GM23248 (cell line): ENCODE measurements at regions not wholly inside any gene's neighbourhood (a gene's known extent, or its start where the extent isn't known, plus 50 kb on each side); places are given as distances from the start of the nearest gene placed in this dataset.

Source experiments
- EZH2 ChIP-seq: fragments of 200-600 bp; sonication (generic); IDR thresholded peaks from 2 replicates; pipeline ENCODE4 v1.6.1; 2018; ENCODE audit warnings: antibody characterized with exemption, mild to moderate bottlenecking; ENCODE audit not compliant: insufficient read depth, poor library complexity, severe bottlenecking
- EZH2phosphoT487 ChIP-seq: fragments of 200-600 bp; sonication (generic); IDR thresholded peaks from 2 replicates; pipeline ENCODE4 v1.6.1; 2018; ENCODE audit warnings: antibody characterized with exemption, moderate library complexity, mild to moderate bottlenecking, low read depth; ENCODE audit not compliant: insufficient read depth

DNA sequence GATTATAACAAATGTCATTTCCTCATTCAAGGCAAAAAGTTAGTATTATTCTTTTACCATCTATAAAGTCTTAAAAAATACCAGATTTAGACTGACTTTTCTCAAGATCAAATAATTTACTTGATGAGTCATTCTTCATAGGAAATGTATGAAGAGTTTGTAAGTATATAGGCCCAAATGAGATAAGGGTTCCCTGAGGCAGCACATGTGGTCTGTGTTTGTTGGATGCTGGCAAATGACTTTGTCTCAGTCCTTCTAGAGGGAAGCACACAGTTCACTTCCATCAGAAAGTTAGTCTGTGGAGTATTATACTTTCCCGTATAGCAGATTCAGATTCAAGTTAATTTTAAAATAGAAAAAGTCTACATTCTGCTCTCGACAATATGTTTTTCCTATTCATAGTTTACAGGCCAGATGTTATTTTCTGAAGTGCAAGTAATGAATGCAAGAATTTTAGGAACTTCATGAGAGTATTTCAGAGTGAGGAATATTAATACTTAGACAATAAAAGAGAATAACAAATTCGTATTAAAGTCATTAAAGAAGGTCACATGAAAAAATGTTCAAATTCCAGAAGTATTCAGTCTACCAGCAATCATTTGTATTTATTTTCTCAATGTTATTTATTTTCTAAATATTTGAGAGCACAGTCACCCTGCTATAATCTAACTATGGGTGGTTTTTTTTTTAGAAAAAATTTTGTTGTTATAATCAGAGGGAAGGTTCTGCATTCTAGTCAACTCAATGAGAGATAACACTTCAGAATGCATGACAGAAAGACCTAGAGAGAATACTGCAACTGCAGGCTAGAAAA is 601.8 kb upstream of the ZFP42 start:
- TF ChIP-seq EZH2 (no peak), EZH2phosphoT487 (no peak)
